ENCODE measurements at regions not wholly inside any gene's neighbourhood (a gene's known extent, or its start where the extent isn't known, plus 50 kb on each side); places are given as distances from the start of the nearest gene placed in this dataset.

GRCh38 chr13:107518780-107519179, 696.6 kb downstream of the LIG4 start:
- Histone ChIP-seq H3K36me3 (ENCODE audit: insufficient read depth, low read length) (no peaks in the 10 kb centered on the region), H3K27me3 (ENCODE audit: insufficient read depth, low read depth, low read length) (no peaks in the 10 kb centered on the region), H4K20me1 (ENCODE audit: insufficient read depth) (no peaks in the 10 kb centered on the region), H3F3A (ENCODE audit: insufficient read depth, low read length, poor library complexity, severe bottlenecking) (no peaks in the 10 kb centered on the region), H3K9me2 (ENCODE audit: insufficient read depth, low read length) (no peaks in the 10 kb centered on the region), H2AFZ (ENCODE audit: low read depth, low read length) (no peak overlapping the region), H3K9ac (ENCODE audit: low read length) (no peak overlapping the region), H3K4me3 (ENCODE audit: low read length) (no peak overlapping the region), H3K4me2 (ENCODE audit: low read length) (no peak overlapping the region), H3K79me2 (replicated peaks; ENCODE audit: insufficient read depth, low read length) (no peaks in the 10 kb centered on the region), H3K27ac (ENCODE audit: low read length) (no peak overlapping the region), H3K9me3 (ENCODE audit: low read length) (no peaks in the 10 kb centered on the region)
- TF ChIP-seq POLR2AphosphoS5 (IDR thresholded peaks at IDR 0.05) = no peak
- TF ChIP-seq RAD21 (conservative IDR thresholded peaks at IDR 0.05) = no peak
- TF ChIP-seq EZH2 (IDR thresholded peaks at IDR 0.05; ENCODE audit: borderline replicate concordance, insufficient read depth, low read length, poor library complexity, severe bottlenecking) = no peak
- TF ChIP-seq MXI1 (conservative IDR thresholded peaks at IDR 0.05; ENCODE audit: poor library complexity, severe bottlenecking) = no peak
- no peak for TF ChIP-seq TAF1 (IDR thresholded peaks at IDR 0.05; ENCODE audit: low read depth)
- TF ChIP-seq SMC3 (conservative IDR thresholded peaks at IDR 0.05; ENCODE audit: poor library complexity) = no peak
- no peak for TF ChIP-seq CTCF (IDR thresholded peaks at IDR 0.05; ENCODE audit: poor library complexity, severe bottlenecking)
- no peak for TF ChIP-seq EP300 (conservative IDR thresholded peaks at IDR 0.05; ENCODE audit: poor library complexity, severe bottlenecking)
- TF ChIP-seq REST (IDR thresholded peaks at IDR 0.05; ENCODE audit: borderline replicate concordance) = no peak

GRCh38 chr13:107518292-107518691, 697.0 kb downstream of the LIG4 start:
- no peaks in the 10 kb centered on the region for H3K27me3 ChIP-seq (ENCODE audit: insufficient read depth, low read depth, low read length)
- H3K9me2 ChIP-seq (ENCODE audit: insufficient read depth, low read length) = no peaks in the 10 kb centered on the region
- H3K4me3 ChIP-seq (ENCODE audit: low read length) = no peak overlapping the region
- TF ChIP-seq SMC3 (conservative IDR thresholded peaks at IDR 0.05; ENCODE audit: poor library complexity) (no peak), TAF1 (IDR thresholded peaks at IDR 0.05; ENCODE audit: low read depth) (no peak), EP300 (conservative IDR thresholded peaks at IDR 0.05; ENCODE audit: poor library complexity, severe bottlenecking) (no peak), RAD21 (conservative IDR thresholded peaks at IDR 0.05) (no peak), MXI1 (conservative IDR thresholded peaks at IDR 0.05; ENCODE audit: poor library complexity, severe bottlenecking) (no peak), POLR2AphosphoS5 (IDR thresholded peaks at IDR 0.05) (no peak), EZH2 (IDR thresholded peaks at IDR 0.05; ENCODE audit: borderline replicate concordance, insufficient read depth, low read length, poor library complexity, severe bottlenecking) (no peak), CTCF (IDR thresholded peaks at IDR 0.05; ENCODE audit: poor library complexity, severe bottlenecking) (no peak), REST (IDR thresholded peaks at IDR 0.05; ENCODE audit: borderline replicate concordance) (no peak)
- no peaks in the 10 kb centered on the region for H3K9me3 ChIP-seq (ENCODE audit: low read length)
- no peaks in the 10 kb centered on the region for H4K20me1 ChIP-seq (ENCODE audit: insufficient read depth)
- H3K36me3 ChIP-seq (ENCODE audit: insufficient read depth, low read length) = no peaks in the 10 kb centered on the region
- H3K79me2 ChIP-seq (replicated peaks; ENCODE audit: insufficient read depth, low read length) = no peaks in the 10 kb centered on the region
- no peak overlapping the region for H2AFZ ChIP-seq (ENCODE audit: low read depth, low read length)
- H3K9ac ChIP-seq (ENCODE audit: low read length) = no peak overlapping the region
- H3K27ac ChIP-seq (ENCODE audit: low read length) = no peak overlapping the region
- H3K4me2 ChIP-seq (ENCODE audit: low read length) = no peak overlapping the region
- no peaks in the 10 kb centered on the region for H3F3A ChIP-seq (ENCODE audit: insufficient read depth, low read length, poor library complexity, severe bottlenecking)

Data from neural cell (in vitro differentiated cells).